Mammary epithelial cell (primary cell): ENCODE measurements at regions not wholly inside any gene's neighbourhood (a gene's known extent, or its start where the extent isn't known, plus 50 kb on each side); places are given as distances from the start of the nearest gene placed in this dataset.

ENCODE experiments used
- EZH2 ChIP-seq: IDR thresholded peaks from 2 replicates; pipeline ENCODE4 v1.6.1; 2012; ENCODE audit warnings: low read length, inconsistent platforms, borderline replicate concordance
- TF ChIP-seq, protein P1 (sequence below), 2 donors: IDR thresholded peaks in 1 of 2; conservative IDR thresholded peaks in 1 of 2; 2 replicates each; pipeline ENCODE4 v1.5.1; 2011 to 2012; ENCODE audit warnings: inconsistent platforms in 2 of 2, low read length in 2 of 2, mild to moderate bottlenecking in 2 of 2, control low read depth in 1 of 2, low read depth in 1 of 2; ENCODE audit not compliant: insufficient read depth in 1 of 2; ENCODE audit errors: extremely low read depth in 1 of 2

GRCh38 chr16:63496282-63496681, 1460.0 kb upstream of the CDH8 start:
- TF ChIP-seq, protein P1, sequence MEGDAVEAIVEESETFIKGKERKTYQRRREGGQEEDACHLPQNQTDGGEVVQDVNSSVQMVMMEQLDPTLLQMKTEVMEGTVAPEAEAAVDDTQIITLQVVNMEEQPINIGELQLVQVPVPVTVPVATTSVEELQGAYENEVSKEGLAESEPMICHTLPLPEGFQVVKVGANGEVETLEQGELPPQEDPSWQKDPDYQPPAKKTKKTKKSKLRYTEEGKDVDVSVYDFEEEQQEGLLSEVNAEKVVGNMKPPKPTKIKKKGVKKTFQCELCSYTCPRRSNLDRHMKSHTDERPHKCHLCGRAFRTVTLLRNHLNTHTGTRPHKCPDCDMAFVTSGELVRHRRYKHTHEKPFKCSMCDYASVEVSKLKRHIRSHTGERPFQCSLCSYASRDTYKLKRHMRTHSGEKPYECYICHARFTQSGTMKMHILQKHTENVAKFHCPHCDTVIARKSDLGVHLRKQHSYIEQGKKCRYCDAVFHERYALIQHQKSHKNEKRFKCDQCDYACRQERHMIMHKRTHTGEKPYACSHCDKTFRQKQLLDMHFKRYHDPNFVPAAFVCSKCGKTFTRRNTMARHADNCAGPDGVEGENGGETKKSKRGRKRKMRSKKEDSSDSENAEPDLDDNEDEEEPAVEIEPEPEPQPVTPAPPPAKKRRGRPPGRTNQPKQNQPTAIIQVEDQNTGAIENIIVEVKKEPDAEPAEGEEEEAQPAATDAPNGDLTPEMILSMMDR (conservative IDR thresholded peaks at IDR 0.05 in 1 of 2, IDR thresholded peaks at IDR 0.05 in 1 of 2; ENCODE audit: extremely low read depth in 1 of 2, insufficient read depth in 1 of 2, low read depth in 1 of 2, low read length in 2 of 2), result no peak
- no peak for TF ChIP-seq EZH2
